ENCODE measurements at regions not wholly inside any gene's neighbourhood (a gene's known extent, or its start where the extent isn't known, plus 50 kb on each side); places are given as distances from the start of the nearest gene placed in this dataset.

- Histone ChIP-seq H3K4me1 (ENCODE audit: control insufficient read depth, insufficient read depth, low read length) (no peaks in the 10 kb centered on the region), H3K4me3 (ENCODE audit: low read length) (no peak overlapping the region), H3K27me3 (ENCODE audit: control insufficient read depth, insufficient read depth, low read length) (no peaks in the 10 kb centered on the region), H3K9me3 (ENCODE audit: control insufficient read depth, insufficient read depth, low read length) (no peaks in the 10 kb centered on the region), H3K27ac (ENCODE audit: low read length) (no peak overlapping the region), H3K36me3 (ENCODE audit: control insufficient read depth, insufficient read depth, low read length) (no peaks in the 10 kb centered on the region)
- no CpG with 5 or more reads among the region's 1 CpG for WGBS (ENCODE audit: insufficient coverage, insufficient read length)
- DNase-seq (ENCODE audit: low read depth, low spot score) = no peak
Observed at GRCh38 chr1:214953901-214954616, 128.5 kb upstream of the KCNK2 start.

- no peak for DNase-seq (ENCODE audit: low read depth, low spot score)
- Histone ChIP-seq H3K36me3 (ENCODE audit: control insufficient read depth, insufficient read depth, low read length) (no peaks in the 10 kb centered on the region), H3K4me1 (ENCODE audit: control insufficient read depth, insufficient read depth, low read length) (no peaks in the 10 kb centered on the region), H3K4me3 (ENCODE audit: low read length) (no peak overlapping the region), H3K27me3 (ENCODE audit: control insufficient read depth, insufficient read depth, low read length) (no peaks in the 10 kb centered on the region), H3K27ac (ENCODE audit: low read length) (no peak overlapping the region), H3K9me3 (ENCODE audit: control insufficient read depth, insufficient read depth, low read length) (no peaks in the 10 kb centered on the region)
Observed at GRCh38 chr1:214954617-214954949, 128.0 kb upstream of the KCNK2 start.

- Histone ChIP-seq H3K36me3 (ENCODE audit: control insufficient read depth, insufficient read depth, low read length) (no peaks in the 10 kb centered on the region), H3K4me3 (ENCODE audit: low read length) (no peak overlapping the region), H3K4me1 (ENCODE audit: control insufficient read depth, insufficient read depth, low read length) (no peaks in the 10 kb centered on the region), H3K27ac (ENCODE audit: low read length) (no peak overlapping the region), H3K27me3 (ENCODE audit: control insufficient read depth, insufficient read depth, low read length) (no peaks in the 10 kb centered on the region), H3K9me3 (ENCODE audit: control insufficient read depth, insufficient read depth, low read length) (no peaks in the 10 kb centered on the region; the same call in 1 of the 2 replicates)
- no CpG with 5 or more reads among the region's 8 CpGs for WGBS (ENCODE audit: insufficient coverage, insufficient read length)
- DNase-seq (ENCODE audit: low read depth, low spot score) = no peak
Observed at GRCh38 chr1:214957330-214958137, 125.0 kb upstream of the KCNK2 start.

- no peaks in the 10 kb centered on the region for H3K4me1 ChIP-seq (ENCODE audit: control insufficient read depth, insufficient read depth, low read length)
- H3K36me3 ChIP-seq (ENCODE audit: control insufficient read depth, insufficient read depth, low read length) = no peaks in the 10 kb centered on the region
- H3K27me3 ChIP-seq (ENCODE audit: control insufficient read depth, insufficient read depth, low read length) = no peaks in the 10 kb centered on the region
- no peak for DNase-seq (ENCODE audit: low read depth, low spot score)
- no CpG with 5 or more reads among the region's 2 CpGs for WGBS (ENCODE audit: insufficient coverage, insufficient read length)
- no peak overlapping the region for H3K27ac ChIP-seq (ENCODE audit: low read length)
- H3K4me3 ChIP-seq (ENCODE audit: low read length) = no peak overlapping the region
- H3K9me3 ChIP-seq (ENCODE audit: control insufficient read depth, insufficient read depth, low read length) = no peaks in the 10 kb centered on the region; the same call in 1 of the 2 replicates
Observed at GRCh38 chr1:214958486-214958885, 124.1 kb upstream of the KCNK2 start.

GRCh38 chr1:214966346-214966745, 116.2 kb upstream of the KCNK2 start:
- no peak overlapping the region for H3K4me3 ChIP-seq (ENCODE audit: low read length)
- H3K9me3 ChIP-seq (ENCODE audit: control insufficient read depth, insufficient read depth, low read length) = no peaks in the 10 kb centered on the region
- no peaks in the 10 kb centered on the region for H3K36me3 ChIP-seq (ENCODE audit: control insufficient read depth, insufficient read depth, low read length)
- WGBS (ENCODE audit: insufficient coverage, insufficient read length) = no CpG with 5 or more reads among the region's 3 CpGs
- DNase-seq (ENCODE audit: low read depth, low spot score) = no peak
- no peaks in the 10 kb centered on the region for H3K4me1 ChIP-seq (ENCODE audit: control insufficient read depth, insufficient read depth, low read length)
- H3K27ac ChIP-seq (ENCODE audit: low read length) = no peak overlapping the region
- no peaks in the 10 kb centered on the region for H3K27me3 ChIP-seq (ENCODE audit: control insufficient read depth, insufficient read depth, low read length)

GRCh38 chr1:214967865-214968575, 114.5 kb upstream of the KCNK2 start:
- no peak for DNase-seq (ENCODE audit: low read depth, low spot score)
- Histone ChIP-seq H3K36me3 (ENCODE audit: control insufficient read depth, insufficient read depth, low read length) (no peaks in the 10 kb centered on the region), H3K4me1 (ENCODE audit: control insufficient read depth, insufficient read depth, low read length) (no peaks in the 10 kb centered on the region), H3K4me3 (ENCODE audit: low read length) (no peak overlapping the region), H3K9me3 (ENCODE audit: control insufficient read depth, insufficient read depth, low read length) (no peaks in the 10 kb centered on the region), H3K27me3 (ENCODE audit: control insufficient read depth, insufficient read depth, low read length) (no peaks in the 10 kb centered on the region), H3K27ac (ENCODE audit: low read length) (no peak overlapping the region)
- WGBS (ENCODE audit: insufficient coverage, insufficient read length) = no CpG with 5 or more reads among the region's 5 CpGs

GRCh38 chr1:214970016-214970415, 112.5 kb upstream of the KCNK2 start:
- Histone ChIP-seq H3K36me3 (ENCODE audit: control insufficient read depth, insufficient read depth, low read length) (no peaks in the 10 kb centered on the region), H3K9me3 (ENCODE audit: control insufficient read depth, insufficient read depth, low read length) (no peaks in the 10 kb centered on the region), H3K4me1 (ENCODE audit: control insufficient read depth, insufficient read depth, low read length) (0 out of 2 replicates have a peak, but pooled peaks cover 2% of the 10 kb centered on the region), H3K27me3 (ENCODE audit: control insufficient read depth, insufficient read depth, low read length) (no peaks in the 10 kb centered on the region), H3K27ac (ENCODE audit: low read length) (no peak overlapping the region), H3K4me3 (ENCODE audit: low read length) (no peak overlapping the region)
- no CpG with 5 or more reads among the region's 1 CpG for WGBS (ENCODE audit: insufficient coverage, insufficient read length)
- DNase-seq (ENCODE audit: low read depth, low spot score) = no peak

GRCh38 chr1:214971071-214971470, 111.5 kb upstream of the KCNK2 start:
- Histone ChIP-seq H3K36me3 (ENCODE audit: control insufficient read depth, insufficient read depth, low read length) (no peaks in the 10 kb centered on the region), H3K27ac (ENCODE audit: low read length) (no peak overlapping the region), H3K4me3 (ENCODE audit: low read length) (no peak overlapping the region), H3K27me3 (ENCODE audit: control insufficient read depth, insufficient read depth, low read length) (no peaks in the 10 kb centered on the region), H3K9me3 (ENCODE audit: control insufficient read depth, insufficient read depth, low read length) (no peaks in the 10 kb centered on the region), H3K4me1 (ENCODE audit: control insufficient read depth, insufficient read depth, low read length) (0 out of 2 replicates have a peak, but pooled peaks cover 2% of the 10 kb centered on the region)
- WGBS (ENCODE audit: insufficient coverage, insufficient read length) = no CpG with 5 or more reads among the region's 2 CpGs
- DNase-seq (ENCODE audit: low read depth, low spot score) = no peak

GRCh38 chr1:214974002-214974401, 108.5 kb upstream of the KCNK2 start:
- no peaks in the 10 kb centered on the region for H3K9me3 ChIP-seq (ENCODE audit: control insufficient read depth, insufficient read depth, low read length)
- peaks cover 2% of the 10 kb centered on the region; the same call in 1 of the 2 replicates for H3K4me1 ChIP-seq (ENCODE audit: control insufficient read depth, insufficient read depth, low read length)
- no peak for DNase-seq (ENCODE audit: low read depth, low spot score)
- no peaks in the 10 kb centered on the region for H3K36me3 ChIP-seq (ENCODE audit: control insufficient read depth, insufficient read depth, low read length)
- no CpG with 5 or more reads among the region's 2 CpGs for WGBS (ENCODE audit: insufficient coverage, insufficient read length)
- H3K4me3 ChIP-seq (ENCODE audit: low read length) = no peak overlapping the region
- H3K27me3 ChIP-seq (ENCODE audit: control insufficient read depth, insufficient read depth, low read length) = no peaks in the 10 kb centered on the region
- H3K27ac ChIP-seq (ENCODE audit: low read length) = no peak overlapping the region

GRCh38 chr1:214976665-214977064, 105.9 kb upstream of the KCNK2 start:
- Histone ChIP-seq H3K9me3 (ENCODE audit: control insufficient read depth, insufficient read depth, low read length) (no peaks in the 10 kb centered on the region), H3K4me3 (ENCODE audit: low read length) (no peak overlapping the region), H3K4me1 (ENCODE audit: control insufficient read depth, insufficient read depth, low read length) (peaks cover 2% of the 10 kb centered on the region; the same call in 1 of the 2 replicates), H3K36me3 (ENCODE audit: control insufficient read depth, insufficient read depth, low read length) (no peaks in the 10 kb centered on the region), H3K27ac (ENCODE audit: low read length) (no peak overlapping the region), H3K27me3 (ENCODE audit: control insufficient read depth, insufficient read depth, low read length) (no peaks in the 10 kb centered on the region)
- WGBS (ENCODE audit: insufficient coverage, insufficient read length) = no CpG with 5 or more reads among the region's 5 CpGs
- no peak for DNase-seq (ENCODE audit: low read depth, low spot score)

Data from iPS DF 6.9 (cell line).